Smooth muscle cell (in vitro differentiated cells): ENCODE measurements at regions not wholly inside any gene's neighbourhood (a gene's known extent, or its start where the extent isn't known, plus 50 kb on each side); places are given as distances from the start of the nearest gene placed in this dataset.

ENCODE experiments used
- DNase-seq: peaks from one replicate; lab custom pipeline; 2025; ENCODE audit not compliant: unreplicated experiment; lab: John Stamatoyannopoulos, UW
- H2AFZ ChIP-seq: fragments of 200-600 bp; sonication (generic); 2 replicates; pipeline ENCODE4 v1.6.0; 2016; ENCODE audit warnings: antibody characterized with exemption, low read depth, mild to moderate bottlenecking
- H3F3A ChIP-seq: fragments of 200-600 bp; sonication (generic); 2 replicates; pipeline ENCODE4 v1.6.0; 2017; ENCODE audit warnings: antibody characterized with exemption, low read depth
- H3K27ac ChIP-seq: fragments of 200-600 bp; sonication (generic); 2 replicates; pipeline ENCODE4 v1.5.1; 2016; ENCODE audit warnings: low read depth, mild to moderate bottlenecking
- H3K27me3 ChIP-seq: fragments of 200-600 bp; sonication (generic); 2 replicates; pipeline ENCODE4 v1.6.1; 2016; ENCODE audit warnings: low read depth, mild to moderate bottlenecking
- H3K36me3 ChIP-seq: fragments of 200-600 bp; sonication (generic); 2 replicates; pipeline ENCODE4 v1.5.1; 2016; ENCODE audit warnings: low read depth
- H3K4me1 ChIP-seq: fragments of 200-600 bp; sonication (generic); 2 replicates; pipeline ENCODE4 v1.5.1; 2016; ENCODE audit warnings: low read depth
- H3K4me2 ChIP-seq: fragments of 200-600 bp; sonication (generic); 2 replicates; pipeline ENCODE4 v1.6.0; 2016; ENCODE audit warnings: mild to moderate bottlenecking
- H3K4me3 ChIP-seq: fragments of 200-600 bp; sonication (generic); 2 replicates; pipeline ENCODE4 v1.5.1; 2016; ENCODE audit warnings: mild to moderate bottlenecking
- H3K79me2 ChIP-seq: fragments of 200-600 bp; sonication (generic); 2 replicates; pipeline ENCODE4 v1.6.0; 2016; ENCODE audit warnings: low read depth, mild to moderate bottlenecking
- H3K9ac ChIP-seq: fragments of 200-600 bp; sonication (generic); 2 replicates; pipeline ENCODE4 v1.6.0; 2016; ENCODE audit warnings: low read depth
- H3K9me3 ChIP-seq: fragments of 200-600 bp; sonication (generic); replicated peaks from 2 replicates; pipeline ENCODE4 v1.5.1; 2016; ENCODE audit warnings: low read depth
- H4K20me1 ChIP-seq: fragments of 200-600 bp; sonication (generic); 2 replicates; pipeline ENCODE4 v1.6.0; 2016; ENCODE audit warnings: low read depth
- CTCF ChIP-seq: fragments of 200-600 bp; sonication (generic); IDR thresholded peaks from 2 replicates; pipeline ENCODE4 v1.5.1; 2017; ENCODE audit warnings: borderline replicate concordance, mild to moderate bottlenecking, antibody characterized with exemption; ENCODE audit not compliant: insufficient read depth, poor library complexity, severe bottlenecking
- WGBS: methylation state at CpG from one replicate; pipeline ENCODE4 v1.1.7; 2016; ENCODE audit warnings: low lambda C conversion rate; 5-methylcytosine and 5-hydroxymethylcytosine counted together

- H3K4me1 ChIP-seq, result no peaks in the 10 kb centered on the region
- no peaks in the 10 kb centered on the region for H4K20me1 ChIP-seq
- no peaks in the 10 kb centered on the region for H3K79me2 ChIP-seq
- no peak overlapping the region for H3K27ac ChIP-seq
- no peak overlapping the region for H3K4me2 ChIP-seq
- no peaks in the 10 kb centered on the region for H3K36me3 ChIP-seq
- no peaks in the 10 kb centered on the region for H3K9me3 ChIP-seq
- H3F3A ChIP-seq, result no peaks in the 10 kb centered on the region
- no peak overlapping the region for H2AFZ ChIP-seq
- H3K9ac ChIP-seq, result no peak overlapping the region
- WGBS, result 83% methylated on average over 2 of the region's 2 CpGs
- no peak for TF ChIP-seq CTCF
- no peak overlapping the region for H3K4me3 ChIP-seq
- no peak for DNase-seq
- no peaks in the 10 kb centered on the region for H3K27me3 ChIP-seq
These were observed 549.0 kb upstream of the NUDT12 start for GRCh38 chr5:104111632-104112031.

- Histone ChIP-seq H3K27ac (no peak overlapping the region), H3K9me3 (no peaks in the 10 kb centered on the region), H3K4me3 (no peak overlapping the region), H3K4me2 (no peak overlapping the region), H3K4me1 (no peaks in the 10 kb centered on the region), H3K36me3 (no peaks in the 10 kb centered on the region), H2AFZ (no peak overlapping the region), H3K79me2 (no peaks in the 10 kb centered on the region), H4K20me1 (no peaks in the 10 kb centered on the region), H3K9ac (no peak overlapping the region), H3K27me3 (no peaks in the 10 kb centered on the region), H3F3A (no peaks in the 10 kb centered on the region)
- no peak for DNase-seq
- TF ChIP-seq CTCF, result no peak
- 82% methylated on average over 5 of the region's 5 CpGs for WGBS
These were observed 533.9 kb upstream of the NUDT12 start for GRCh38 chr5:104096451-104096850.

GRCh38 chr5:104095527-104095926 lies 532.9 kb upstream of the NUDT12 start:
- no peak overlapping the region for H2AFZ ChIP-seq
- H3K27me3 ChIP-seq, result no peaks in the 10 kb centered on the region
- no peak overlapping the region for H3K27ac ChIP-seq
- no peaks in the 10 kb centered on the region for H3K9me3 ChIP-seq
- no peak for TF ChIP-seq CTCF
- H3K4me1 ChIP-seq, result no peaks in the 10 kb centered on the region
- H3K4me3 ChIP-seq, result no peak overlapping the region
- no peaks in the 10 kb centered on the region for H3K36me3 ChIP-seq
- H4K20me1 ChIP-seq, result no peaks in the 10 kb centered on the region
- H3F3A ChIP-seq, result no peaks in the 10 kb centered on the region
- H3K4me2 ChIP-seq, result no peak overlapping the region
- no peak for DNase-seq
- H3K79me2 ChIP-seq, result no peaks in the 10 kb centered on the region
- WGBS, result 75% methylated on average over 2 of the region's 2 CpGs
- H3K9ac ChIP-seq, result no peak overlapping the region

GRCh38 chr5:104088876-104089778 lies 526.5 kb upstream of the NUDT12 start:
- no peaks in the 10 kb centered on the region for H3K9me3 ChIP-seq
- H3K4me2 ChIP-seq, result no peak overlapping the region
- no peak for DNase-seq
- H2AFZ ChIP-seq, result no peak overlapping the region
- TF ChIP-seq CTCF, result no peak
- H3K4me1 ChIP-seq, result no peaks in the 10 kb centered on the region
- H3K9ac ChIP-seq, result no peak overlapping the region
- H3F3A ChIP-seq, result no peaks in the 10 kb centered on the region
- no peaks in the 10 kb centered on the region for H3K79me2 ChIP-seq
- H3K27ac ChIP-seq, result no peak overlapping the region
- H4K20me1 ChIP-seq, result no peaks in the 10 kb centered on the region
- H3K4me3 ChIP-seq, result no peak overlapping the region
- H3K27me3 ChIP-seq, result no peaks in the 10 kb centered on the region
- WGBS, result 84% methylated on average over 10 of the region's 10 CpGs
- H3K36me3 ChIP-seq, result no peaks in the 10 kb centered on the region
